ENCODE measurements at regions not wholly inside any gene's neighbourhood (a gene's known extent, or its start where the extent isn't known, plus 50 kb on each side); places are given as distances from the start of the nearest gene placed in this dataset.

DNA sequence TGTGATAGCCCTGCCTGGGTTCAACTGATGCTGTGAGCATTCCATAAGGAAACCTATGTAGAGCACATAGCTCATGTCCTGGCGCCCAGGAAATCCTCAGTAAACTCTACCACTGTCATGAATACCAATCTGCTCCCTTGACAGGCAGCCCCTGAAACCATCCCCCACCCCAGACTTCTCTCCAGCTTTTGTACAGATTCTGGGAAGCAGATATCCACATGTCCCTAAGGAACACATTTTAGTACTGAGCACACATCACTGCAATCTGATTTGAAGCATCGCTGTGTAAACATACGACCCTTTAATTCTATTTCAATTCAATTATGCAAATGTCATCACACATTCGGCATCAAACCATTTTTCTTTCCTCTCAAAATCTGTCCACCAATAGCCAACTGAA lies 89.5 kb upstream of the FSTL4 start:
- TF ChIP-seq, protein P1, sequence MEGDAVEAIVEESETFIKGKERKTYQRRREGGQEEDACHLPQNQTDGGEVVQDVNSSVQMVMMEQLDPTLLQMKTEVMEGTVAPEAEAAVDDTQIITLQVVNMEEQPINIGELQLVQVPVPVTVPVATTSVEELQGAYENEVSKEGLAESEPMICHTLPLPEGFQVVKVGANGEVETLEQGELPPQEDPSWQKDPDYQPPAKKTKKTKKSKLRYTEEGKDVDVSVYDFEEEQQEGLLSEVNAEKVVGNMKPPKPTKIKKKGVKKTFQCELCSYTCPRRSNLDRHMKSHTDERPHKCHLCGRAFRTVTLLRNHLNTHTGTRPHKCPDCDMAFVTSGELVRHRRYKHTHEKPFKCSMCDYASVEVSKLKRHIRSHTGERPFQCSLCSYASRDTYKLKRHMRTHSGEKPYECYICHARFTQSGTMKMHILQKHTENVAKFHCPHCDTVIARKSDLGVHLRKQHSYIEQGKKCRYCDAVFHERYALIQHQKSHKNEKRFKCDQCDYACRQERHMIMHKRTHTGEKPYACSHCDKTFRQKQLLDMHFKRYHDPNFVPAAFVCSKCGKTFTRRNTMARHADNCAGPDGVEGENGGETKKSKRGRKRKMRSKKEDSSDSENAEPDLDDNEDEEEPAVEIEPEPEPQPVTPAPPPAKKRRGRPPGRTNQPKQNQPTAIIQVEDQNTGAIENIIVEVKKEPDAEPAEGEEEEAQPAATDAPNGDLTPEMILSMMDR (IDR thresholded peaks at IDR 0.05) = no peak
- TF ChIP-seq POLR2A (IDR thresholded peaks at IDR 0.05; ENCODE audit: low read depth) = no peak
